Activated T-helper 1 cell treated with anti-CD3 and anti-CD28 coated beads, Interleukin-12 subunit alpha, Interleukin-12 subunit beta, Interleukin-2, Interleukin-4 antibody, amounts not matched to agents 30 ng/mL and 10 ng/mL and 1 ng/mL, durations not matched to agents 14 hours and 24 hours and 36 hours (primary cell): ENCODE measurements at regions not wholly inside any gene's neighbourhood (a gene's known extent, or its start where the extent isn't known, plus 50 kb on each side); places are given as distances from the start of the nearest gene placed in this dataset.
"Not testable (repeated sequence)": the region's sequence is repeated elsewhere in the genome, so short reads cannot be mapped to it uniquely, and the experiment has no call there.

Source experiments
- DNase-seq: peaks from one replicate; pipeline ENCODE4 v3.0.0; 2021; ENCODE audit warnings: low spot score
- H3K27ac Mint-ChIP-seq: one replicate; pipeline ENCODE4 v1.8.0; 2021; ENCODE audit warnings: mild to moderate bottlenecking, mixed read lengths
- H3K27me3 Mint-ChIP-seq: one replicate; pipeline ENCODE4 v1.8.0; 2022; ENCODE audit warnings: mild to moderate bottlenecking, moderate library complexity, mixed read lengths; ENCODE audit not compliant: insufficient read depth
- H3K36me3 Mint-ChIP-seq: one replicate; pipeline ENCODE4 v1.8.0; 2021; ENCODE audit warnings: low read depth, mixed read lengths
- H3K4me1 Mint-ChIP-seq: one replicate; pipeline ENCODE4 v1.8.0; 2021; ENCODE audit warnings: low read depth, mixed read lengths
- H3K4me3 Mint-ChIP-seq: one replicate; pipeline ENCODE4 v1.8.0; 2021; ENCODE audit warnings: mild to moderate bottlenecking, moderate library complexity, mixed read lengths
- H3K9me3 Mint-ChIP-seq: one replicate; pipeline ENCODE4 v1.8.0; 2021; ENCODE audit warnings: mixed read lengths
- intact Hi-C: fragments of 100-400 bp; cut with micrococcal nuclease; formaldehyde crosslinking; loops from one replicate; pipeline ENCODE4 v1.15.1; 2024

DNA sequence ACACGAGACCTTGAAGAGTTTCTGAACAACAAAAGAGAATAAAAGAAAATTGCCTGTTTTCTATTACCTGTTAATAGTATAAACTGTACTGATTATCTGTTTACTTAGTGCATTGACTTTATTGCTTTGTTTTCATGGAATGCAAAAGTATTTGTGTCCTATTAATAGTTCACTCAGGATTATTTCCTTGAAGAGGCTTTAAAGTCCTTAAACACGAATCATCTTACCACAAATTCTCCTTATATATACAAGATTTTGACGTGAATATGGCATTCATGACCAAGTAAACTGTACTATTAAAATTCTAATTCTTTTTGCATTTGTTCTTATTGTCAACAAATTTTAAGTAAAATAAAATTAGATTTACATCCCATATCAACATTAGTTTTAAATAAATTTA lies 513.0 kb downstream of the NTRK3 start:
- DNase-seq = no peak
- Mint-ChIP-seq H3K36me3 (no peaks in the 10 kb centered on the region), H3K27ac (no peak overlapping the region), H3K9me3 (no peaks in the 10 kb centered on the region), H3K4me1 (no peaks in the 10 kb centered on the region), H3K4me3 (no peak overlapping the region), H3K27me3 (peaks cover 2% of the 10 kb centered on the region)
- intact Hi-C loops = no loop called here

DNA sequence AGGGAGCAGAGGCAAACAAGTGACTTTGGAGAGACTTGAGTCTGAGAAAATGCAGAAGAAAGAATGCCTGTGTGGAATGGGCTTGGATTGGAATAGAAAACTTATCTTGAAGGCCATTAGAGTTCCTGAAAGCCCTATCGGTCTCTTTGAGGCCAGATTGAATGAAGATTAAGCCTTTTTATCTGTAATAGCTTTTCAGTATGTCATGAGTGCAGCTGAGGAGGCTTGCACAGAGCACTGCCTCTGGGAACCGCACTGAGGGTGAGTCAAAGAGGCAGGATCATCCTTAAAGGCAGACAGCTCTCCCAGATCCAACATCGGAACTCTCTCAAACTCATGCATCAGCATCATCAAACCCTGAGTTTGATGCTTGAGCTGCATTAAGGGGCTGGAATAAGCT lies 515.2 kb downstream of the NTRK3 start:
- H3K4me1 Mint-ChIP-seq = peaks cover 6% of the 10 kb centered on the region
- intact Hi-C loops = no loop called here
- no peak overlapping the region for H3K4me3 Mint-ChIP-seq
- H3K9me3 Mint-ChIP-seq = peaks cover 3% of the 10 kb centered on the region
- no peak overlapping the region for H3K27ac Mint-ChIP-seq
- peaks cover 2% of the 10 kb centered on the region for H3K27me3 Mint-ChIP-seq
- H3K36me3 Mint-ChIP-seq = no peaks in the 10 kb centered on the region
- DNase-seq = no peak

DNA sequence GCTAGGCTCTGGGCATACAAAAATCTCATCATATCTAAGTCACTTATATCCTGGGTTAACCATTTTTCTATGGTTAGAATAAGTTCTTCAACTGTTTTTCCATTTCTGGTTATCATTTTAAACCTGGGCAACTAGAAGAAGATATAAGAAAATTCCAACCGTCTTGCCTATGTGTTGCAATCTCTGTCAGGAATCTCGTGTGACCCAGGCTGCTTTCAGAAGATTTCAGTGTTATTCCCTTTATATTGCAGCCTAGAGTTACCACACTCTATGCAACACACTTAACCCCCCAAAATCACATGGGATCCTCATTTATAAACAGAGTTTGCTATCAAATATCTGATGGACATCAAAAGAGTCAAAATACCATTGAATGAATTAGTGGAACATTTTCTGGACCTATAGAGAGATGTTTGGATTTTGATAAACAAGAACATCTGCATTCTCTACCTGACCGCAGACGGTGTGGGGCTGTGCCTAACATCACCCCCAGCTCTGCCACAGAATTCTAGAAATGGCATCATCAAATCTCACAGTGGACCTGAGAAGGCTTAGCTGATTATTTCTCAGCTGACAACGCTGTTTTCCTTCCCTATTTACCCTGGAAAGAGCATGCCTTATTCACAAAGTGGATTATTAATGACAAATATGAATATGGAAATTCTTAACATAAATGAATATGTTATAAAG lies 515.7 kb downstream of the NTRK3 start:
- DNase-seq = no peak
- H3K27ac Mint-ChIP-seq = no peak overlapping the region
- H3K4me1 Mint-ChIP-seq = peaks cover 8% of the 10 kb centered on the region
- H3K36me3 Mint-ChIP-seq = no peaks in the 10 kb centered on the region
- H3K9me3 Mint-ChIP-seq = peaks cover 3% of the 10 kb centered on the region
- H3K27me3 Mint-ChIP-seq = peaks cover 2% of the 10 kb centered on the region
- intact Hi-C loops = no loop called here
- H3K4me3 Mint-ChIP-seq = no peak overlapping the region

DNA sequence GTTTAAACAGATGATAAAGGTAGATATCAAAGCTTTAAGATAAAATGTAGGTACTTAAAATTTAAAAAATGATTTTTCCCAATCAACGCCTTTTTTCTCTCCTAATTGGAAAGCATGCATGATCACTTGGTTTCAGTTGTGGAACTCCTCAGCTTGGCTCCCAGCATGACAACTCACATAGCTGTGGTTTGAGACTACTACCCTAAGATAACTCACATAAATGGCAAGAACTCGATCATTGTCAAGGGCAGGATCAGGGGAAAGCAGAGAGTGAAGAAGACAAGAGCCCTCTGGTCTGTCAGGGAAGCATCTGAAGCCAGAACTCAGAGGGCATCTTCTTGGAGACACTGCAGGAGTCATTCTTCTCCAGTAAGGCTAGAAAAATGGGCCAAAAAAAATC lies 516.7 kb downstream of the NTRK3 start:
- intact Hi-C loops = no loop called here
- H3K36me3 Mint-ChIP-seq = no peaks in the 10 kb centered on the region
- H3K4me3 Mint-ChIP-seq = no peak overlapping the region
- peaks cover 2% of the 10 kb centered on the region for H3K27me3 Mint-ChIP-seq
- no peak for DNase-seq
- peaks cover 8% of the 10 kb centered on the region for H3K4me1 Mint-ChIP-seq
- H3K9me3 Mint-ChIP-seq = peaks cover 3% of the 10 kb centered on the region
- no peak overlapping the region for H3K27ac Mint-ChIP-seq

DNA sequence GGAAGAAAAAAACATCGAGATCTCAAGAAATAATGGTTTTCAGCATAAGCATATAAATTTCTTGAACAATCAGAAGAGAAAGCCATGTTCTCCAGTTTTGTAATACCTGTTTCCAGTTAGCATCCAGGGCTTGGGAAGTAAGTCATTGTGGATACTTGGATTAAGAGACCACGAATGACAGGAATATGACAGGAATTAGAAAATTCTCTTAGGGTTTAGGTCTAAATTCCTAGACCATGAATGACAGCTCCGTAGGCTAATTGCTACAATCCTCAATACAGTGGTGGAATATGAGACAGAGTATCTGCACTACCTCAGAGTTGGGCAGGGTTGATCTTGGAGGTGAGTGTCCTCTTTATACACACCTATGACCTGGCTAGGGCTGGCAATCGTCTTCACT lies 517.5 kb downstream of the NTRK3 start:
- no peak overlapping the region for H3K27ac Mint-ChIP-seq
- peaks cover 8% of the 10 kb centered on the region for H3K4me1 Mint-ChIP-seq
- intact Hi-C loops = no loop called here
- peaks cover 3% of the 10 kb centered on the region for H3K9me3 Mint-ChIP-seq
- DNase-seq = no peak
- H3K36me3 Mint-ChIP-seq = no peaks in the 10 kb centered on the region
- H3K4me3 Mint-ChIP-seq = no peak overlapping the region
- H3K27me3 Mint-ChIP-seq = peaks cover 2% of the 10 kb centered on the region

DNA sequence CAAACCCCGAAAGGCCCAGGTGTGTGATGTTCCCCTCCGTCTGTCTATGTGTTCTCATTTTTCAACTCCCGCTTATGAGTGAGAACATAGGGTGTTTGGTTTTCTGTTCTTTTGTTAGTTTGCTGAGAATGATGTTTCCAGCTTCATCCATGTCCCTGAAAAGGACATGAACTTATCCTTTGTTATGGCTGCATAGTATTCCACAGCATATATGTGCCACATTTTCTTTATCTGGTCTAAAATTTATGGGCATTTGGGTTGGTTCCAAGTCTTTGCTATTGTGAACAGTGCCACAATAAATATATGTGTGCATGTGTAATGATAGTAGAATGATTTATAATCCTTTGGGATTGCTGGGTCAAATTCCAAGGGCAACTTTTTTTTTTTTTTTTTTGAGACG lies 519.1 kb downstream of the NTRK3 start:
- H3K36me3 Mint-ChIP-seq, H3K9me3 Mint-ChIP-seq, H3K27me3 Mint-ChIP-seq, H3K4me1 Mint-ChIP-seq, H3K27ac Mint-ChIP-seq, DNase-seq, intact Hi-C loops, H3K4me3 Mint-ChIP-seq: not testable (repeated sequence)

DNA sequence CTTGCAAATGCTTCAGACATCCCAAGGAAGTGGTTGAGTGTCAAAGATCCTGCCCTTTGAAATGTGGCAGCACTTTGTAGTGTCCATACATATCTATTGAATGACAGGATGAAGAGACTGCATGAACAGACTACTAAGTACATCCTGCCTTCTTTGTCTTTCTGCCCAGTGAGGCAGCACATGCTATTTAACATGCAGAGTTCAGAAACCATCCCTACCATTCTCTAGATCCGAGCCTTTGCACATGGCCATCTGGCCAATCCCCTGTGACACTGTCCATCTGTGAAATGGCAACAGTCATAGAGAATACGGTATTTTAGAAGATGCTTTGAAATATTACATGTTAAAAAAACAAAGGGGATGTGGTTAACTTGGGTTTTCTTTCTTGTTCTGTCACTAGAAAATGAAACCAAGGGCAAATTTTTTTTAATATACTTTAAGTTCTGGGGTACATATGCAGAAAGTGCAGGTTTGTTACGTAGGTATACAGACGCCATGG lies 519.6 kb downstream of the NTRK3 start:
- Mint-ChIP-seq H3K4me1 (peaks cover 8% of the 10 kb centered on the region), H3K9me3 (peaks cover 3% of the 10 kb centered on the region), H3K27ac (no peak overlapping the region), H3K27me3 (peaks cover 2% of the 10 kb centered on the region), H3K4me3 (no peak overlapping the region), H3K36me3 (no peaks in the 10 kb centered on the region)
- intact Hi-C loops = no loop called here
- no peak for DNase-seq

DNA sequence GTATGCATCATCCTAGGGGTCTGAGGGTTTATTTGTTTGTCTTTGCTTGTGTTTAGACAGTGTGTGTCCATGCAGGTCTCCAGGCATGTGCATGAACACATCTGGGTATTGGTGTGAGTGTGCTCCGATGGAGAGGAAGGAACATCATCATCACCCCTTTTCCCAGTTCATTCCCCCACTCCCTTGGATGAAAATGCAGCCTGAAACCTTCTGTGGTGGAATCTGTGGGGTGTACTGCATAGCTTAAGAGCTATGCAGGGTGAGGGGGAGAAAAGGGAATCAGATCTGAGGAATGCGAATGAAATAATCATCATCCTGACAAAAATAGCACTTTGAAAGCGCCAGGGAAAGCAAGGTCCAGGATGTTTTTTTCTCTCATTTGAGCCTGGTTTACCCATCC lies 520.1 kb downstream of the NTRK3 start:
- intact Hi-C loops = no loop called here
- H3K27ac Mint-ChIP-seq = no peak overlapping the region
- peaks cover 8% of the 10 kb centered on the region for H3K4me1 Mint-ChIP-seq
- no peaks in the 10 kb centered on the region for H3K36me3 Mint-ChIP-seq
- H3K4me3 Mint-ChIP-seq = no peak overlapping the region
- peaks cover 2% of the 10 kb centered on the region for H3K27me3 Mint-ChIP-seq
- H3K9me3 Mint-ChIP-seq = peaks cover 3% of the 10 kb centered on the region
- no peak for DNase-seq

DNA sequence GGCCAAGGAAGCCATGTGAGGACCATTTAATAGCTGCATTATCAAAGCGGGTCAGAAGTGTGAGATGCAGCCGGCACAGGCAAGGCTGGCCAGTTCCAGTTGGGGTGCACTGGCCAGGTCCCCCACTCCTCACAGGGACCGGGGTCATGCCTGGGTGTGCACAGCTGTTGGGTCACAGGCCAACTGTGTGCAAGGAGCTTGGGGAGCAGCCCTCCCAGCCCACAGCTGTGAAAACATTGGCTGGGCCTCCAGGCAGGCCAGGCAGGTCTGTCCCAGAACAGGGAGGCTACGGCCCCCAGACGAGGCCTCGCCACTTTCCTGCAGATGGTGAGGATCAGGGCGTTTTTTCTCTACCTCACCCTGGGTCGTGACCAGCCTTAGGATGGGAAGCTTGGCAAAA lies 521.0 kb downstream of the NTRK3 start:
- Mint-ChIP-seq H3K36me3 (no peaks in the 10 kb centered on the region), H3K27me3 (peaks cover 4% of the 10 kb centered on the region), H3K9me3 (peaks cover 3% of the 10 kb centered on the region), H3K27ac (no peak overlapping the region), H3K4me1 (peaks cover 8% of the 10 kb centered on the region), H3K4me3 (no peak overlapping the region)
- no peak for DNase-seq
- intact Hi-C loops = no loop called here

DNA sequence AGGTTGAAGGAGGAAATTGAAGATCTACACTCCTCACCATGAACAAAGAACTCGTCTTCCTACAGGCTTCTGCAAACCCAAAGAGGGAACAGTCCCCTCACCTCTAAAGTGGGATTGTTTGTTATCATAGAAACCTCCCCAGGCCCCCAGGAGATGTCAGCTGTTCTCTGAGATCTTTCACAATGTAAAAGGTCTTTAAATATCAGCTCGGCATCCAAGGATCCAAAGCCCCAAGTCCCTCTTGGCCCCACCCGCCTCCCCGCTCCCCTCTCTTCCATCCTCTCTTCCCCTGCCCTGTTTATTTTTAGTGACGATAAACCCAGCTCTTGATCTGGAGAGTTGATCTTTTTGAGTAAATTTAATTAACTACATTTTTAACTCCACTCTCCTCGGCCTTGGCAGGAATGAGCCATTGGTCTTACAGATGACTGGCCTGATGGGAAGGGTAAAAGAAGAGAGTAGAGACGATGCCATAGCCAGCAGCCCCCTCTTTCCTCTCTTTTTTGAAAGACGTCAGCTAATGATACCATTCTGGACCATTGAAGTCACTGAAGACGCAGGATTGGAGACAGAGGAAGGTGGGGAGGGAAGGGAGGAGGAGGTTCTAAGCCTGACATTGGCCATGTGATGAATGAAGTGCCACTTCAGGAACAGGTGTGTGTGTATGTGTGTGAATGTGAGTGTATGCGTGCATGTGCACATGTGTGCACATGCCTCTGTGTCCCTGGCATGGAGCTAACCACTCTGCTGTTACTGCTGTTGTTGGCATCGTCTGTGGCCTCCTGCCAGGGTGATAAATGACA lies 521.8 kb downstream of the NTRK3 start:
- peaks cover 3% of the 10 kb centered on the region for H3K9me3 Mint-ChIP-seq
- H3K27ac Mint-ChIP-seq = no peak overlapping the region
- peaks cover 2% of the 10 kb centered on the region for H3K27me3 Mint-ChIP-seq

DNA sequence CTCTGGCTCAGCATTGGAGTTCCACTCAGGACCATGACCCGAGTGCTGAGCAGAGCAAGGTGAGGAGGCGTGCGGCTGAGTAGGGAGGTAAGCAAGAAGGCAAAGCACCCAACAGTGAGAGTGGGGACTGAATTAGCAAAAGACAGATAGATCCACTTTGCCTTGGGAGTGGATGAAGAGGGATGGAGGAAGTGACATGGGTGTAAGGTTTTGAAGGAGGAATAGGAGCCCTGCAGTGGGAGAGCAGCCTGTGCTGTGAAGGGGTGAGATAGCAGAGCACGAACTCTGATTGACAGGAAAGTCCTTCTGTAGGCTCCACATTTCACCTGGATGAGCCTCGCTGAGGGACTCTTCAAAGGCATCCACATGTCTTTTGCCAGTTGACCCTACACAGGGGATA lies 522.6 kb downstream of the NTRK3 start:
- H3K27me3 Mint-ChIP-seq = peaks cover 2% of the 10 kb centered on the region
- no peaks in the 10 kb centered on the region for H3K36me3 Mint-ChIP-seq
- intact Hi-C loops = no loop called here
- peaks cover 8% of the 10 kb centered on the region for H3K4me1 Mint-ChIP-seq
- no peak overlapping the region for H3K27ac Mint-ChIP-seq
- H3K9me3 Mint-ChIP-seq = peaks cover 3% of the 10 kb centered on the region
- H3K4me3 Mint-ChIP-seq = no peak overlapping the region
- no peak for DNase-seq

More for the DNA sequence above, 521.8 kb downstream of the NTRK3 start:
- no peak for DNase-seq
- Mint-ChIP-seq H3K4me1 (peaks cover 8% of the 10 kb centered on the region), H3K36me3 (no peaks in the 10 kb centered on the region), H3K4me3 (no peak overlapping the region)
- intact Hi-C loops = no loop called here

DNA sequence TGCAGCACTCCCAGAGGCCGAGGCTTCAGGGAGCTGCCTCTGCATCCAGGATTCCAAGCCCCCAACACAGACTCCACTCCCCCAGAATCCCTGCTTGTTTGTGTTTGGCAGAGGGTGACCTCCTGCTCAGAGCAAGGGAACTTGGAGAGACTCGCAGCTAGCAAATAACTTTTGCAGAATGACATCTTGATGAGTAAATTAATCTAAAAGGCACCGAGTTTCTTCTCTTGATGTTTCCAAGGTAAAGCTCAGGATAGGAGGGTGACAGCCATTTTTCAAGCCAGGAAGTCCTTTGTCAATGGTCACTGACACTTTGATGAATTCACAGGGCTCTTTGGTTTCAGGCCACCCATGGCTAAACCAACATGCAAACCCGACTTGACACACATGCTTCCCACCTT lies 523.0 kb downstream of the NTRK3 start:
- H3K36me3 Mint-ChIP-seq = no peaks in the 10 kb centered on the region
- peaks cover 8% of the 10 kb centered on the region for H3K4me1 Mint-ChIP-seq
- peaks cover 2% of the 10 kb centered on the region for H3K27me3 Mint-ChIP-seq
- intact Hi-C loops = no loop called here
- H3K4me3 Mint-ChIP-seq = no peak overlapping the region
- H3K9me3 Mint-ChIP-seq = peaks cover 3% of the 10 kb centered on the region
- no peak for DNase-seq
- H3K27ac Mint-ChIP-seq = no peak overlapping the region

DNA sequence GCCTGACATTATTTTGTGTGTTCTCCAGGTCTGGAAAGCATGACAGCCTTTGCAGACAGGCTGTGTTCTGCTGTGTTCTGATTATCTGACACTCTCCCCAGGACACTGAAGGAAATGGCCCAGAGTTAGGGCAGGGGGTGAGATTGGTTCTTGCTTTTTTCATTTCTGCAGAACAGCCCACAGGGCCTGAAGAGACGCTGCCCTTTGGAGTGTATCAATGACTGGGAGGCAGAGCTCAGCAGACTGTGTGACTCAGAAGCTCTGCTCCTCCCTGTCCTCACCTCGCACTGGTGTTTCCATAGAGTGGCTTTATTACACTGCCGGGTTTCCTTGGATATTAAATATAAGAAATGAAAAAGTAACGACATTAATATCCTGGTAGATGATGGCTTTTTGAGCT lies 523.6 kb downstream of the NTRK3 start:
- DNase-seq = no peak
- Mint-ChIP-seq H3K4me3 (no peak overlapping the region), H3K36me3 (no peaks in the 10 kb centered on the region), H3K4me1 (peaks cover 8% of the 10 kb centered on the region), H3K9me3 (peaks cover 3% of the 10 kb centered on the region), H3K27me3 (peaks cover 2% of the 10 kb centered on the region), H3K27ac (no peak overlapping the region)
- intact Hi-C loops = no loop called here
